ENCODE measurements at regions not wholly inside any gene's neighbourhood (a gene's known extent, or its start where the extent isn't known, plus 50 kb on each side); places are given as distances from the start of the nearest gene placed in this dataset.
A peak's percentile ranks its signal among the peaks of the same experiment; 100 is the strongest.

DNA sequence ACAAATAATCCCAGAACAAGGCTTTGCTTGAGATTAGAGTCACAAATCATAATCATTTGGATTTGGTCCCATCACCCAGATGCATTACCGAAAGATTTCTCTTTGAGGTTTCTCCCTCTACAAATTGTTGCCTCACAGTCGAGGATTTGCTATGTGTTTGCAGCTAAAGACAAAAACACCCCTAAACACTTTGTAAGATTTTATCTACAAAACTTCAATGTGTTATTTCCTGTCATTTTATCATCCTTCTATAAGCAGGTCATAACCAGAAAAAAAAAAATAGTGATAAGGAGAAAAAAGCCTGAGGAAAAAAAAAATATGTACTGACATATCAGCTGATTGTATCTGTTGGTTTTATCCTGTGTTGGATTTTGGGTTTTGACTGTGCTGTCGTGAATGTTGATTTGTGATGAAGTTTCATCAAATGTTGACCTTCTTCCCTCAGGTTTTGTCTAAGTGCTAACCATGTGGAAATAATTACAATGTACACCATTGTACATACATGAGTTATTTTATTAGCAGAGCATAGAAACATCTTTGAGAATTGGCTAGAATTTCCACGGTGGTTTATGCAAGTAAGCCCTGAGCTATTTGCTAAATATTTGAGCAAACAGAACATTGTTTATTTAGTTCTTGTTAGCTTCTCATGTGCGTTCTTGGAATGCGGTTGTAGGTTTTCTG lies 274.4 kb downstream of the NEBL start:
- no peaks in the 10 kb centered on the region for H3K9me3 ChIP-seq (ENCODE audit: control insufficient read depth in 3 of 3, low read length in 3 of 3)
- H3K4me1 ChIP-seq (ENCODE audit: control insufficient read depth in 3 of 3, insufficient read depth in 3 of 3, low read length in 3 of 3), result peaks cover 0 to 3% (median 3%) of the 10 kb centered on the region in 3 donors
- H3K4me3 ChIP-seq (ENCODE audit: low read length in 3 of 3), result no peak overlapping the region
- no peak overlapping the region for H3K9ac ChIP-seq (ENCODE audit: low read depth in 1 of 3, low read length in 3 of 3)
- H3K27ac ChIP-seq (ENCODE audit: low read depth, low read length), result peak overlapping the region; percentile 42
- H3K36me3 ChIP-seq (ENCODE audit: control insufficient read depth in 3 of 3, insufficient read depth in 3 of 3, low read length in 3 of 3), result no peaks in the 10 kb centered on the region
- no peaks in the 10 kb centered on the region for H3K27me3 ChIP-seq (ENCODE audit: control insufficient read depth in 3 of 3, insufficient read depth in 3 of 3, low read length in 3 of 3)

DNA sequence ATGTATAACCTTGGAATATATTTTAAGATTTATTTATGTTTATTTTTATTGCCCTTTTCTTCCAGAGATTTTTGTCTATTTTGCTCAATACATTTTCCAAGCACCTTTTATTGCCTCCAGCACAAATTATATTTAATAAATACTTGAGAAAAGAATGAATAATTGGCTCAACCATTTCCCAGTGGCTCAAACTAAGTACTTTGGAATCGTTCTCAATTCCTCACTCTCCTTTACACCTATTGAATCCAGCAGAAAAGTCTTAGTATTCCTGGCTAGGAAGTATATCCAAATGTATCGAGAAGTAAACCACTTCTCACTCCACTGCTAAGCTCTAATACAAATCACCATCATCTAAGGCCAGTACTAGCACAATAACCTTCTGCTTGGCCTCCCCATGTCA lies 276.1 kb downstream of the NEBL start:
- Histone ChIP-seq H3K4me3 (ENCODE audit: low read length in 3 of 3) (no peak overlapping the region), H3K27ac (ENCODE audit: low read depth, low read length) (no peak overlapping the region), H3K36me3 (ENCODE audit: control insufficient read depth in 3 of 3, insufficient read depth in 3 of 3, low read length in 3 of 3) (no peaks in the 10 kb centered on the region), H3K9ac (ENCODE audit: low read depth in 1 of 3, low read length in 3 of 3) (no peak overlapping the region), H3K27me3 (ENCODE audit: control insufficient read depth in 3 of 3, insufficient read depth in 3 of 3, low read length in 3 of 3) (no peaks in the 10 kb centered on the region), H3K4me1 (ENCODE audit: control insufficient read depth in 3 of 3, insufficient read depth in 3 of 3, low read length in 3 of 3) (peaks cover 0 to 3% (median 3%) of the 10 kb centered on the region in 3 donors), H3K9me3 (ENCODE audit: control insufficient read depth in 3 of 3, low read length in 3 of 3) (no peaks in the 10 kb centered on the region)

DNA sequence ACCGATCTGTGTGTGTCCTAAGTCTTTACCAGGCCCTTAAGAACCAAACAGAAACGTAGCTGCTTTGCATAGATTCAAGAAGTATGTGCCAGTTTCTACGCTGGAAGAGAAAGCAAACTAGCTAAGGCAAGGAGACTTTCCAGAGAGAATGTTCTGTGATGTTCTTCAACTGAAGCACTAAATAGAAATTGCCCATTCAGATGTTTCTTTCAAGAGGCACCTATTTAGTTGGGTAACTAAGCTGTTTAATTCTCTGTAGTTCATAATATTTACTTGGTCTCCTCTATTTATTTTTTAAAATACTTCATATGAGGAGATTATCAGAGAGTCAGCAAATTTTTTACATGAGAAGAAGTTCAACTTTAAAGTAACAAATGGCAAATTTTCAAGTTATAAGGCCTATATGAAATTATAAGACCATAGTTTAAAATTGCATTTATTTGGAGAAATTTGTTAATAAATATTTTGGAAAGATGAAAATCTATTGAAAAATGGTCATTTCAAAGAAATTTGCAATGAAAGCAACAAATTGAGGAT lies 279.0 kb downstream of the NEBL start:
- no peaks in the 10 kb centered on the region for H3K27me3 ChIP-seq (ENCODE audit: control insufficient read depth in 3 of 3, insufficient read depth in 3 of 3, low read length in 3 of 3)
- no peak overlapping the region for H3K4me3 ChIP-seq (ENCODE audit: low read length in 3 of 3)
- no peak overlapping the region for H3K27ac ChIP-seq (ENCODE audit: low read depth, low read length)
- H3K4me1 ChIP-seq (ENCODE audit: control insufficient read depth in 3 of 3, insufficient read depth in 3 of 3, low read length in 3 of 3), result no peaks in the 10 kb centered on the region
- H3K9me3 ChIP-seq (ENCODE audit: control insufficient read depth in 3 of 3, low read length in 3 of 3), result no peaks in the 10 kb centered on the region
- no peak overlapping the region for H3K9ac ChIP-seq (ENCODE audit: low read depth in 1 of 3, low read length in 3 of 3)
- no peaks in the 10 kb centered on the region for H3K36me3 ChIP-seq (ENCODE audit: control insufficient read depth in 3 of 3, insufficient read depth in 3 of 3, low read length in 3 of 3)

DNA sequence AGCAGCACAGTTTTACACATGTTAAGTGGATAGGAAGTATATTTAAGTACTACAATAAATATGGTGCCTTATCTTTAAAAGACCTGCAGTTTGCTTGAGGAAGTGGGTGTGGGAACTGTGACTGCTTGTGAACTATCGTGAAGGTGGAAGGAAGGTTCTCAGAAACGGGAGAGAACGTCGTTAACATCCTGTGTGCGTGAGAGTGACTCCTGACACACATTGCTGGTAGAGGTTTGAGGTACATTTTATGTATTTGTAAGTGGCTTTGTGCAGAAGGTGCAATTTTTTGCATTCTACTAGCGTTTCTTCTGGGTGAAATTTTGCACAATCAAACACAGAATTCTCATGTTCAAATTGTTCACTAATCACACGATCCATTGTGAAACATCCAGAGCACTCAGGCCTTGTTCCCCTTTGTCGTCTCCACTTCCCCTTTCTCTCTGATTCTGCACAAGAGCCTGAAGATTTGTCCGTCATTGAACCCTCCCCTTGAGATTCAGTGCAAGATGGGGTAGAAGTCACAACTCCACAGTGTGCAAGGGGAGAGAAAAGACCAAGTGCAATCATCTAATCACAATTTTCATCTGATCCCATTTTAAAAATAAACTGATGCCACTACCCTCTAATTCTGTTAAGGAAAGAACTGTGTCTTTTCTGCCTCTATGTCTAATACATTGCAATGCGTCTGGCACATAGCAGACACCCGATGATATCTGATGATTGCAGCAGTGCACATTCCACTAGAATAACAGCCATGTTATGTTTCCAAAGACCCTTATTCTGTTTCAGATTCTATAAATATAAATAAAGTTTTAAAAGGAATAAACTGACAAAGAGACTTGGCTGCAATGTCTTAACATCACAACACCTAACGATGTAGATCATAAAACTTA lies 279.9 kb downstream of the NEBL start:
- no peaks in the 10 kb centered on the region for H3K36me3 ChIP-seq (ENCODE audit: control insufficient read depth in 3 of 3, insufficient read depth in 3 of 3, low read length in 3 of 3)
- H3K9ac ChIP-seq (ENCODE audit: low read depth in 1 of 3, low read length in 3 of 3), result no peak overlapping the region
- no peaks in the 10 kb centered on the region for H3K27me3 ChIP-seq (ENCODE audit: control insufficient read depth in 3 of 3, insufficient read depth in 3 of 3, low read length in 3 of 3)
- H3K4me1 ChIP-seq (ENCODE audit: control insufficient read depth in 3 of 3, insufficient read depth in 3 of 3, low read length in 3 of 3), result no peaks in the 10 kb centered on the region
- no peaks in the 10 kb centered on the region for H3K9me3 ChIP-seq (ENCODE audit: control insufficient read depth in 3 of 3, low read length in 3 of 3)
- no peak overlapping the region for H3K27ac ChIP-seq (ENCODE audit: low read depth, low read length)
- no peak overlapping the region for H3K4me3 ChIP-seq (ENCODE audit: low read length in 3 of 3)

DNA sequence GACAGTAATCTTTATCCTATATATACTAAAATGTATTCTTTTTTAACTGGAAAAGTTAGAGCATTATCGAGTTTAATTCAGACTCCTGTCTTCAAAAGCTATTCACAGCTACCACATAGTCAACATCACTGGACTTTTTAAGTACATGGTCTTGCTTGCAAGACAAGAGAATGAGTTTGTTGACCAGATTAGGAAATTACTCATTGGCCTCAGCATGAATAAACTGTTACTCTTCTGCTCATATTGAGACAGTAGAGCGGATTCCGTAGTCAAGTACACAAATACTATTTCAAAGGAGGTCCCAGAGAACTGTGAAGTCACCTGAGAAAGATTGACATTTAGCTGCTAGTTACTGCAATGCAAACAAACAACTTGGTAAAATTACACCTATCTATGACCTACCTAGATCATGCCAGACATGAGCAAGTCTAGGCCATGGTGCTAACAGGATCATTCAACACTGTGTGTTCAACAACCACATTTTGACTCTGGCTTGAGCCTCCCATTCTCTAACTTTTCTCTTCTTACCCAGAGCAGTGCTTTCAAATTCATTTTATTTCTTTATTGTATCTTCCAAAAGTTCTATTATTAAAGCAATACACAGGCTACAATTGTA lies 280.9 kb downstream of the NEBL start:
- H3K36me3 ChIP-seq (ENCODE audit: control insufficient read depth in 3 of 3, insufficient read depth in 3 of 3, low read length in 3 of 3), result no peaks in the 10 kb centered on the region
- no peak overlapping the region for H3K4me3 ChIP-seq (ENCODE audit: low read length in 3 of 3)
- H3K27me3 ChIP-seq (ENCODE audit: control insufficient read depth in 3 of 3, insufficient read depth in 3 of 3, low read length in 3 of 3), result no peaks in the 10 kb centered on the region
- no peaks in the 10 kb centered on the region for H3K9me3 ChIP-seq (ENCODE audit: control insufficient read depth in 3 of 3, low read length in 3 of 3)
- no peak overlapping the region for H3K27ac ChIP-seq (ENCODE audit: low read depth, low read length)
- no peaks in the 10 kb centered on the region for H3K4me1 ChIP-seq (ENCODE audit: control insufficient read depth in 3 of 3, insufficient read depth in 3 of 3, low read length in 3 of 3)
- no peak overlapping the region for H3K9ac ChIP-seq (ENCODE audit: low read depth in 1 of 3, low read length in 3 of 3)

DNA sequence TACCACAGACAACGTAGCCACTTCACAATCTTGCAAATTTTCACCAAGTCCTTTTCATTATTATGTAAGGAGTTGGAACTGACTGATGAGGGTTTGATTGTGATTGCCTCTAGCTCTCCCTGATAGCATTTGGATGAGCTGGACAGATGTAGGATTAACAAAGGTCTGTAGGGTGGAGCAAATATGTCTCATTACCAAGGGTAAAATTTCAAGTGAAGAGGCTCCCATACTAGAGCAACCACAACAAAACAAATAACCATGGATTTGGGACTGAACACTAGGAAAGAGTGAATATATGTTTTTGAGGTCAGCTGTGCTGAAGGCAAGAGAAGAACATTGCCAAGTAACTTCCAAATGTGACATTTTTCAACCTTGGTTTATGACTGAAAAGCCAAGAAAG lies 281.7 kb downstream of the NEBL start:
- no peak overlapping the region for H3K27ac ChIP-seq (ENCODE audit: low read depth, low read length)
- H3K27me3 ChIP-seq (ENCODE audit: control insufficient read depth in 3 of 3, insufficient read depth in 3 of 3, low read length in 3 of 3), result no peaks in the 10 kb centered on the region
- no peaks in the 10 kb centered on the region for H3K9me3 ChIP-seq (ENCODE audit: control insufficient read depth in 3 of 3, low read length in 3 of 3)
- no peaks in the 10 kb centered on the region for H3K36me3 ChIP-seq (ENCODE audit: control insufficient read depth in 3 of 3, insufficient read depth in 3 of 3, low read length in 3 of 3)
- no peaks in the 10 kb centered on the region for H3K4me1 ChIP-seq (ENCODE audit: control insufficient read depth in 3 of 3, insufficient read depth in 3 of 3, low read length in 3 of 3)
- H3K9ac ChIP-seq (ENCODE audit: low read depth in 1 of 3, low read length in 3 of 3), result no peak overlapping the region
- no peak overlapping the region for H3K4me3 ChIP-seq (ENCODE audit: low read length in 3 of 3)

DNA sequence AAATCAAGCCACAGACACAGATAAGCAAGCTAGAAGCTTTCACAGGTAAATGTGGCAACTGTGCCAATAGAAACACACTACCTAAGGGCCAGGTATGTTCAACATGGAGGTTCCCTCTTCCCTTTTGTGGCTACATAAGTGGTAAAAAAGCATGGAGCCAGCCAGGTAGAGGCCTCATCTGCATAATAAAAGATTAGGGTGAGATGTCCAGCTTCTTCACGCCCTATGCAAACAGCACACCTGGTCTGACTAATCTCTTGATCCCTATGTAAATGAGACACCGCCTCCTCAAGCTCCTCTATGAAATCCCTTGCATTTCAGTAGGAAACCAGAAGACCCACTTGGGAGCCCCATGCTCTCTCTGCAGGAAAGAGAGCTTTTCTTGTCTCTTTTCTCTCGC lies 282.2 kb downstream of the NEBL start:
- H3K4me1 ChIP-seq (ENCODE audit: control insufficient read depth in 3 of 3, insufficient read depth in 3 of 3, low read length in 3 of 3), result no peaks in the 10 kb centered on the region
- no peaks in the 10 kb centered on the region for H3K36me3 ChIP-seq (ENCODE audit: control insufficient read depth in 3 of 3, insufficient read depth in 3 of 3, low read length in 3 of 3)
- no peak overlapping the region for H3K4me3 ChIP-seq (ENCODE audit: low read length in 3 of 3)
- no peak overlapping the region for H3K9ac ChIP-seq (ENCODE audit: low read depth in 1 of 3, low read length in 3 of 3)
- H3K27ac ChIP-seq (ENCODE audit: low read depth, low read length), result no peak overlapping the region
- H3K9me3 ChIP-seq (ENCODE audit: control insufficient read depth in 3 of 3, low read length in 3 of 3), result no peaks in the 10 kb centered on the region
- H3K27me3 ChIP-seq (ENCODE audit: control insufficient read depth in 3 of 3, insufficient read depth in 3 of 3, low read length in 3 of 3), result no peaks in the 10 kb centered on the region

DNA sequence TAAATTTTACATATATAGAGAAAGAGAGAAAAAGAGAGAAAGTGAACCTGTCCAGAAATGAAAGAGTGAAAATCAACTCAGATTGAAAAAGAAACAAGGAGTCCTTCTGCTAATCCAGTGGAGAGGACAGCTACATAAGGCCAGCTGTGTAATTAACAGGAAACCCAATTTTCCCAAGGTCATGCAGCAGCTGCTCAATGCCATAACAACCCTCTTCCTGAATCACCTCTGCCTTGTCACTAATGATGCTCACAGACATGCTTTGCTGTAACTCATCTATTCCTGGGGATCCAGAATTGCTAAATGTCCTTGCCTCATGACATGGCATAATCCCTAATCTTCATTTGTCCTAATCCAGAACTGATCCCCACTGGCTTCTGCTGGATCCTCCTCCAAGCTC lies 288.6 kb downstream of the NEBL start:
- Histone ChIP-seq H3K9ac (ENCODE audit: low read depth in 1 of 3, low read length in 3 of 3) (no peak overlapping the region), H3K27me3 (ENCODE audit: control insufficient read depth in 3 of 3, insufficient read depth in 3 of 3, low read length in 3 of 3) (no peaks in the 10 kb centered on the region), H3K4me3 (ENCODE audit: low read length in 3 of 3) (no peak overlapping the region), H3K27ac (ENCODE audit: low read depth, low read length) (no peak overlapping the region), H3K9me3 (ENCODE audit: control insufficient read depth in 3 of 3, low read length in 3 of 3) (peaks cover 0 to 2% (median 0%) of the 10 kb centered on the region in 3 donors), H3K4me1 (ENCODE audit: control insufficient read depth in 3 of 3, insufficient read depth in 3 of 3, low read length in 3 of 3) (no peaks in the 10 kb centered on the region), H3K36me3 (ENCODE audit: control insufficient read depth in 3 of 3, insufficient read depth in 3 of 3, low read length in 3 of 3) (no peaks in the 10 kb centered on the region)

DNA sequence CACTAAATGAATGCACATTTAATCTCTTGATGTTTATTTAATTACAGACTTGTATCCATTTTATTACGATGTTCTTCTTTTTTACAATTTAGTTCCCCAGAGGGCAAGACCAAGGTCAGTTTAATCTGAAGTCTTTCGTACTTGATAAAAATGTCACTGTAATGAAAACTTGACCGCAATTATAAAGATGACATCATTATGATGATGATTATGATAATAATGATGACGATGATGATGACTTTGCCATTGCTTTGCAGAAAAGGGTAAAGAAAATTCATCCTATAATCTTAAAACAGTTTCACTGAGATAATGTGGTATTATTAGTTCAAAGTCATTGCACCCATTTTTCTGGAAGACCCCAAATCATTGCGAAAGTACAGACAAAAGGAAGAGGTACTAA lies 290.1 kb downstream of the NEBL start:
- H3K4me3 ChIP-seq (ENCODE audit: low read length in 3 of 3), result no peak overlapping the region
- peaks cover 0 to 2% (median 0%) of the 10 kb centered on the region in 3 donors for H3K9me3 ChIP-seq (ENCODE audit: control insufficient read depth in 3 of 3, low read length in 3 of 3)
- H3K27ac ChIP-seq (ENCODE audit: low read depth, low read length), result no peak overlapping the region
- no peaks in the 10 kb centered on the region for H3K27me3 ChIP-seq (ENCODE audit: control insufficient read depth in 3 of 3, insufficient read depth in 3 of 3, low read length in 3 of 3)
- no peaks in the 10 kb centered on the region for H3K4me1 ChIP-seq (ENCODE audit: control insufficient read depth in 3 of 3, insufficient read depth in 3 of 3, low read length in 3 of 3)
- H3K36me3 ChIP-seq (ENCODE audit: control insufficient read depth in 3 of 3, insufficient read depth in 3 of 3, low read length in 3 of 3), result no peaks in the 10 kb centered on the region
- H3K9ac ChIP-seq (ENCODE audit: low read depth in 1 of 3, low read length in 3 of 3), result no peak overlapping the region
